Body of pancreas (tissue), 4 donors: ENCODE measurements at regions not wholly inside any gene's neighbourhood (a gene's known extent, or its start where the extent isn't known, plus 50 kb on each side); places are given as distances from the start of the nearest gene placed in this dataset.

Experiments used
- CTCF ChIP-seq, 7 experiments: fragments of 450-650 bp in 4 of 7; fragments of 200-600 bp in 3 of 7; sonication (generic) in 3 of 7; IDR thresholded peaks; one replicate each; pipeline ENCODE4 v1.5.1; 2016 to 2019; ENCODE audit warnings: antibody characterized with exemption in 7 of 7
- POLR2A ChIP-seq, 3 donors: fragments of 450-650 bp; IDR thresholded peaks; one replicate each; pipeline ENCODE4 v1.6.1; 2016; ENCODE audit warnings: antibody characterized with exemption in 3 of 3, mild to moderate bottlenecking in 2 of 3

- TF ChIP-seq CTCF (IDR thresholded peaks at IDR 0.05) (no peak), POLR2A (IDR thresholded peaks at IDR 0.05) (no peak)
Measured at GRCh38 chr18:41347057-41347456, 608.0 kb upstream of the PIK3C3 start.
